ENCODE measurements at regions not wholly inside any gene's neighbourhood (a gene's known extent, or its start where the extent isn't known, plus 50 kb on each side); places are given as distances from the start of the nearest gene placed in this dataset.

DNA sequence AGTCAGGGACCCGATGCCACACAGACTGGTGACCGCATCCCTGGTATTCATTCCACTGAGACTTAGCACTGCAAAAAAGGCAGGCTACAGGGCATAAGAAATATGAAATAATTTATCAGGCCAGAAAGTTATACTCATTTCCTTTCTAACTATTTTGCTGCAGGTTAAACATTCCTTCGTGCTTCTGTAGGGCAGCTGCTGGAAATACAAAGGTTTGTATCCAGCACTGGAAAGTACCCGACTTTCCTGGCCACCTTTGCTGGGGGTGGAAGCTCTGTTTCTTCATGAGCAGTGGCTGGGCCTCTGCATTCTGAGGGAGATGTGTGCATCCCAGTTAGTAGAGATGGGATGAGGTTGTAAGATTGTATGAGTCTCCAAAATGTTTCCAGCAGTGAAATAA, 478.6 kb upstream of the WWC1 start:
- no peak for DNase-seq

DNA sequence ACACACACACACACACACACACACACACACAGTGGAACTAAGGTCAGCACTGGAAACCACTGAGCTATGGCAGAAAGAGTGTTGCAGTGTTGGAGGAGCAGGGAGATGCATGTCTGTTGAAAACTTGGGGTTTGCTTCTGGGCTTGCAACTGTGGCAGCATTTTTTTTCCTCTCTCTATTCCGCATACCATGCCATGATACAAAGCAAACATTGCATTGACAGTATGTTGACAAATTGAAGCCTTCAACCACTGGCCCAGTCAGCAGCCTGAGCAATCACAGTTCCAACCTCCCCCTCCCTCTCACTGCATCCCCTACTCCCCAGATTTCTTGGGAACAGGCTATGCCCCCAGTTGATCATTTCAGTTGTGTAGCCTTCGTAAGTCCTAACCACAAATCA, 478.1 kb upstream of the WWC1 start:
- DNase-seq, result no peak

DNA sequence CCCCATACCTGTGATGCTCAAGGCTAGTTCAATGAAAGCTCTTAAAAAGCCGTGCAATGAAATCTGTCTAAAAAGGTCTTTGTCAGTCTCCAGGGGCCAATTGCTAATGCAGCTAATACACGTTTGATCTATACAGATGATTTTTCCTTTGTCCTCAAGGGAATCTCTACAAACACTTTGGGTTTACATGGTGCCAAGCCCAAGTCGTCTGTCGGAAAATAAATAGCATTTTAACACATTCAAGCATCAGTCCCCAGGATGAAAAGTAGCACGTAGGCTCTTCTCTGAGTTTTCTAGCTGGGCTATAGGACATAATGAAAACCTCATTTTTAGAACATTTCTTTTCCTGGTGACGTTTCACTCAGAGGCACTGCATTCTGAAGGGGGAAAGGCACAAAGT, 477.4 kb upstream of the WWC1 start:
- DNase-seq, result no peak

DNA sequence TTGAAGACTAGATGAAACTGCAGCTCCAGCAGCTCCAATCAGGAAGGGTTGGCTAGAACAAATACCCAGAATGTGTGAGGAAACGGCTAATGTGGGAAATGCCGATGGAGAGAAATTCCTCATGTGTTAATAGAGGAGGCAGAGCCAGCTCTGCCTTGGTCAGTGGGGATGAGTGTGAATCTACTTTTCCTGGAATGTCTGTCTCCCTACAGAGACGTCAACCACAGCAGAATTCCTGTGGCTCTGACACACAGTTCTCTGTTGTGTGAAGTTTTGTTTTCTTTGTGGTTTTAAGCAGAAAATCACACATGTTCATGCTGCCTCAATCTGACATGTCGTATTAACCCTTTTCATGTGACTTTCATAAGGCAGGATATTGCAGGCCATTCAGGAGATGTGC, 476.6 kb upstream of the WWC1 start:
- DNase-seq, result no peak

DNA sequence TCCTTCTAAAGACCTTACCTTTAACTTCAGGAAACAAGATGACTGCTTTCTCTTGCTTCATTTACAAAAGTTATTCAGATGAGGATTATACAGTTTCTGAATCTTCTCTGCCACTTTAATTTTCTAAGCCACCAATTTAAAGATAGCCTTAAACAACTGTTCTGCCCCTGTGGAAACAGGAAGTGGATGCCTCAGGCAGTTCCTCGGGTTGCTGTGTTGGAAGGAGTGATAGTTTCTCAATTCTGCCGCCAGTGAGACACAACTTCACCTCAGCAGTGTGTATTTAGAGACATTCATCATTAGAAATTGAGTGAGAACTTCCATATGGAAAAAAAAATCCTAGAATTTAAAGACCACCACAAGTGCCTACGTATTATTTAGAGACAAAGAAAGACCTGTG, 475.1 kb upstream of the WWC1 start:
- no peak for DNase-seq

DNA sequence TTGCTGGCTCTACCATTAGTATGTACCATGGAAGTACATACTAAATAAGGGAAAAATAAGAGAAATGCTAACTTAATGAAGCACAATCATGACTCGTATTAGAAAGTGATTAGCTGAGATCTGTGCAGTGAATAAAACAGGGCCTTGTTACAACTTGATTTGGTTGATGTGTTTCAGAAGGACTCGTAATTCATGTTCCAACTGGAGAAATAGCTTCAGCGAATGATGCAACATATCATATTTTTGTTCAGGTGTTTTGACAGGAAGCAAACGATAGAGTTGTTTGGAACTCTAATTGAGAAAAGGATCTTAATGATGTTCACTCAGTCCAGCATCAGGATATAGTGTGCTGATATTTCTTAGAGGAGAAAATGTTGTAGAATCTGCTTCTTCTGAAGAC, 474.6 kb upstream of the WWC1 start:
- no peak for DNase-seq

DNA sequence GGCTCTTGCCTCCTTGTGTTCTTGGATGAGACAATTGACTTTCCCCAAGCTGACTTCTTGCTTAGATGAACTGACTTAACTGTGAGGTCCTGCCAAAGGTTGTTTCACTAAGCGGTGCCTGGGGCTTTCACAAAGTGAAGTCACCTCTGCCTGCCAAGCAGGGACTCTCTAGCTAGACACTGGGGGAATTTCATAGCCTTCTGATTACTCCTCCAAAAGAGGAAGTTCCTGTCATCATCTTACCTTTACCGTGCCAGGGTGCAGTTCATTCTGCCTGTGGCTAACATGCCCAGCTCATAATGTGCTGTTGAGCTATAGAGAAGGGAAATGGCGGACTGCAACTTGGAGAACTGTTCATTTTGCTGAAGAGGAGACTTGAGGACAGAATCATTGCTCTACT, 472.0 kb upstream of the WWC1 start:
- DNase-seq, result no peak

DNA sequence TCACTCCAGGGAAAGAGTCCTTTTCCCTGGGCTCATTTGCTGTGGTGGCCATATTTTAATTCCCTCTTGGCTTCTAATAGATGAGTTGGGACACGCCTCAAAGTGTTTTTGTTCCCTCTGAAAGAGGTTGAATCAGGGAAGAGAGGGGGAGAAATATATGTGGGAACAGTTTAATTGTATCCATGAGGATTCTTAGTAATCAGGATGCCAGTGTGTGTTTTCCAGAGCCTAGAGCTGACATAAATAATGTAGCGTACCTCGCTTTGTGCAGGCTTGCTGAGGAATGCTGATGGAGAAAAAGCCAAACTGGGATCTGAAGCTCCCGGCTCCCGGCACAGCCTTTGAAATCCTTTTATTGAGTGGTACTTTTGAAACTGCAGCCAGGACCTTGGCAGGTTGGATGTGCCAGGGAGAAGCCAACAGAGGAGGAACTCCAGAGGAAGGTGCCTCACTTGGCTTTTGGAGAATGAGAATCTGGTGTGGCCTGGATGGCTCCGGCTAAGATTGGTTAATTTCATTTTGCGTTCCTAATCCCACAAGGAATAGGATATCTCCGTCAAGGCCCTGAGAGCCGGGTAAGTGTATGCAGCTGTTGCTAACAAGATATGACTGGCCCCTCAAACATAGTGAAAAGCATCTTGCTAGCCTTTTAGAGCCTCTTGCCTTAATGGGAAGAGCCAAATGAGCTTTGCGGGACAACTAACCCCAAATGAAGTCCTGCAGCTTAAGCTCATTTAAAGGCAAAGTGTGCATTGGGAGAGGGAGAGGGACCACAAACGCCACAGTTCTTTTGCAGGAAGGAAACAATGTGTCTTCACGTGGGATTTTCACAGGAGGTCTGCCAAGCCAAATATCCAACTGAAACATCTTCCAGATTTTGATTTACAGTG, 471.1 kb upstream of the WWC1 start:
- DNase-seq, result no peak

DNA sequence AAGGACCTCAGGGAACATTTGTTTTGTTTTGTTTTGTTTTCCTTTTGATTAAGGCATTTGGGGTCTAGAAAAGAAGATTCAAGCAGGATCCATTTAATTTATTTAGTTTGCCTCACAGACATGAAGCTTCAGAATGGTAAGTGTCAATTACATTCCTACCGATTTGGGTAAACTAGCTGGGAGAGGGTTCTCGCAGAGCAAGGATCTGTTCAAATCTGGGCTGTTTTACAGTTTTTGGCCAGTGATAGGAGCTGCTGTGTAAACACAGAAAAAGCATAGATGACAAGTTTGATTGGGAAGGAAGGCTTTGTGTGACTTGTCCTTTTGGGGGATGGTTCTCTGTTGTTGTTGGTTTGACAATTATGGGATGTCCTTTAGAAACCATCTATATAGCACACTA, 470.3 kb upstream of the WWC1 start:
- no peak for DNase-seq

DNA sequence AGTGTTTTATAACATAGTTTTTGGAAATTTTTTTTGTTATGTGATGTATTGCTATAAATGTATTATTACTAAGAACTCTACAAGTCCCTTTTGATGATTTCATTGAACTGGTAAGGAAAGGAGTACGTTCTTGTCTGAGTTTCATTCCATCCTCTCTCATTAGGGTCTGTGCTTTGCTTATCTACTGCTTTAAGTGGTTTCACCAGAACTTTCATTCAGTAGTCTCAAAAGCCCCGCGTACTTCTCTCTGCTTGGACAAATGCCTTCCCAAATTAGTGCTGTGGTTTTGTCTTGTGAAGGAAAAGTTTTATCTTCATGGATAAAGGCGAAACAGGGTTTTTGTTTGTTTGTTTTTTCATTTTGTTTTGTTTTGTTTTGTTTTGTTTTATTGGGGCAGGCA, 469.8 kb upstream of the WWC1 start:
- DNase-seq, result no peak

DNA sequence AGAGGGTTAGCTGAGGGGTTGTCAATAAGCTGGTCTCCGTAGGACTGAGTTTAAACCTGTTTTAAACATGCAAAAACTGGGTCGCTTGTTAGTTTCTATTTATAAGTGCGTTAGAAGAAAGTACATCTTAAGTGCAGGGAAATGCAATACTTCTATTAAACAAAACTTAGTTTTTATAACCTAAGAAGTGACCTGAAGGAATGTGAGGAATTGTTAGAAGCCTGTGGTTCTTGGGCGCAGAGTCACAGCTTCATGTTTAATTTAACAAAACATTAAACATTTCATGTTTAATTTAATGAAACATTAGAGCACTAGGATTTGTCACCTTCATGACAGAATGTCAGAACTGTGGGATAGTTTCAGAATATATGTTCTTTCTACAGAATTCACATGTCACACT, 469.2 kb upstream of the WWC1 start:
- no peak for DNase-seq

DNA sequence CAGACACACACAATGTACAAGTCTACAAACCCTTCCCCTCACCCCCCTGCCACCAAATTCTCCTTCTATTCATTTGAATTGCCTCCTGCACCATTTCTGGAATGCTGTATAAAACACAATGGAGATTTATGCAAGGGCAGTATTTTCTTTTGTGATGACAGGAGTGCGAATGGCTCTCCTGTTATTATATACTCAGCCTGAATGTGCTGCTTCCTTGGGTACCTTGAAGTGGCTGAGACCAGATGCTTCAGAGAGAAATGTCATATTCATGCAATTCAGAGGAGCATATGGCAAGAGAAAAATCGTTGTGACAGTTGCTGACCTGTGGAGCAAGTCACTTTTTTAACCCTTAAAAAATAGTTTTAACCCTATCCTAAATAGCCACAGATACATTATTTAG, 468.0 kb upstream of the WWC1 start:
- DNase-seq, result no peak

DNA sequence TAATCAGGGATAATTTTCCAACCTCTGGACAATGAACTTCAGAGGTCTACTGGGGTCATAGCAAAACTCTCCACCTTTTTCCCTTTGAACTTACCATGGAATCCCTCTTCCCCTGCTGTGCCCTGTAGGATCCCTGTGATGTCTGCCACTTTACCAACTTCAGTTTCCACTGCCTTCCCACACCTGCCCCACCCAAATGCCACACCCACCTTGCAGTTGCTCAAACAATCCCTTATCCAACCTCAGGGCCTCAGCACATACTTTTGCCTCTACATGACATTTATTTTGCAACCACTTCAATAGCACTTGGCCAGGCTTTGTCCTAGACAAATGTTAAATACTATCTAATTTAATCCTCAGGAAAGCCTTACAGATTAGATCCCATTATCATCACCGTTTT, 463.7 kb upstream of the WWC1 start:
- no peak for DNase-seq

DNA sequence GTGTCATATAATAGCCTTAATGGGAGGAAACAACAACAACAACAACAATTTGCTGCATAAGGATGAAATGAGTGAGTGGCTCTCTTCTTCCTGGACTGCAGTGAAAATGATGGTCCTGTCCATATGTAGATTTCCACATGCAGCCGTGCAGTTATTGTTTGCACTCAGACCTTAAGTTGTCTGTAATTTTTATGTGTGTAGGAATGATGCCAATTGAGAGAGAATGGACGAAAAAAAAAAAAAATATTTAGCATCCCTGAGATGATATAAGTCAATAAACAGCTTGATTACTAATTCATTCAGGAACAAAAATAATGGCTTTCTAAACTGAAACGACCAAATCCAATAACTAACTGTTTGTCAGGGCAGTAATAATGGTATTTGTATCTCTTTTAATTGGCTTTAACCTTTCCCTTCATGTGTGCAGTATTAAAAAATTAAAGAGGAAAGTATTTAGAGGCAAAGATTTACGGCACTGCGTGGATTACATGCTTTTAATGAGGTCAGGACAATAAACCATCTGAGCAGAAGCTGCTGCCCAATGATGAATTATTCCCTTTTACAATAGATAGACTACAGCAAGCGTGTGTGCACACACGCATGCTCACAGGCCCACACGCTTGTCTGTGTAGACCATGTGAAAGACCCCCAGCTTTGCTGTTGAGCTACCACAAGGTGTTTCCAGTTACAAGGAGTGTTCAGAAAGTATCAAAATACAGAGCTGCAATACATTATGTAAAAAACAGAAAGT, 459.5 kb upstream of the WWC1 start:
- no peak for DNase-seq

DNA sequence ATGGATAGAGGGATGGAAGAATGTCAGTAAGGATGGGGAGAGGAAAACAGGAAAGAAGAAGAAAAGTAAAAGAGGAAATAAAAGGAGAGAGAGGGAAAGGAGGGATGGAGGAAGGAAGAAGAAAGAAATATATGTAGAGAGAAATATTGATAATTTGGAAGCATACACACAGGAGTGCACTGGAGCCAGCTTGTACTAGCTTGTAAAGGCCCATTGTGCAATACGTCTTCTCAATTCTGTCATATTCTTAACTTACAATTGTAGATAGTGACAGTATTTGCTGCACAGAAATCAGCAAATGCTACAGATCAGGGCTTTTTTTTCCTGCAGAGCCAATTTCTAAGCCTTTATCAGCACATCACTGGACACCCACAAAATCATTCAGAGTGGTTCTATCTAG, 458.8 kb upstream of the WWC1 start:
- DNase-seq, result no peak

DNA sequence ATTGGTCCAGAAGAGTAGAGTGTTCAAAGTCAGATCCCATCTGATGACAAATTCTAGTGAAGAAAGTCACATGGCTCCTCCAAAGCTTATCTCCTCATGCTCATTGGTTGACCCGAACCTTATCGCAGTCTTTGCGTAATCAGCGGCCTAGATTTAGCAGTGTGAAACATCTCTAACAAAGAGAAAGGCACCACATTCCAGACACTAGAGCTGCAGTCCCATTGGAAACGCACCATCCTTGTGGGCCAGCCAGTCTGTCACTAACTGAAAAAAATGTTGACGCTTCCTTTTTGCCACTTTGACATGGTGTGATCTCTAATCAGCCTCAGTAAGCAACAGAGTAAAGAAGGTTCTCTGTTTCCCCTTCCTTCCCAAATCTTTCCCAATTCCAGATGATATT, 458.0 kb upstream of the WWC1 start:
- no peak for DNase-seq

DNA sequence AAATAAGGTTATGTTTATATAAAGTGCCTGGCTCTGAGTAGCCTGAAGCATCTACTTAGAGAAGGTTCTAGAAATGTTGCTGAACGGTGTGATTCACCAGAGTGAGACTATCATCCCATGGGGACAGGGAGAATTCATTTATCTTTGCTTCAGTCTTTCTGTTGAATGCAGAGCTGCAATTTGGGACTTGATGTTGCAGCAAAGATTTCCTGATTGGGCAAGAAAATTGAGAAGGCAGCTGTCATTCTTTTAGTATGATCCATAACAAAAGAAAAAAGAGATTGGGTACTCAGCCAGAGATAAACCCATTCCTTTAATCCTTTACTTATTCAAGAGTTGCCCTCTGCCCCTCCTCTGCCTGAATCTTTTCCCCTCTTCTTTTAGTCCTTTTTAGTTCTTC, 456.3 kb upstream of the WWC1 start:
- DNase-seq, result no peak

DNA sequence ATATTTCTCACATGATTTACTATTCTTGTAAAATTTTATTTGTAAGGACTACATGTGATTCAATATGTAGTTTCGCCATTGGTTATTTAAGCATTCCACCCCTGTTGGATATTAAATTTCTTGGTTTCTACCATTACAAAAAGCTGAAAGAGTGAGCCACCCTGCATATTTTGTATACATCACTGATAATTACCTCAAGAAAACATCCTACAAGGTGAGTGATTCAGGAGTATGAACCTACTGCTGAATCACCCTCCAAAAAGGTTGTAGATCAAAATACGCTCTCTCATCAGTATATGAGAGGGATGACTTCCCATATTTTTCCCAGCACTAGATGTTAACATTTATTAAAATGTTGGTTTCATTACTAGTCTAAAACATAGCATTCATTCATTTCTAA, 454.3 kb upstream of the WWC1 start:
- DNase-seq, result no peak

DNA sequence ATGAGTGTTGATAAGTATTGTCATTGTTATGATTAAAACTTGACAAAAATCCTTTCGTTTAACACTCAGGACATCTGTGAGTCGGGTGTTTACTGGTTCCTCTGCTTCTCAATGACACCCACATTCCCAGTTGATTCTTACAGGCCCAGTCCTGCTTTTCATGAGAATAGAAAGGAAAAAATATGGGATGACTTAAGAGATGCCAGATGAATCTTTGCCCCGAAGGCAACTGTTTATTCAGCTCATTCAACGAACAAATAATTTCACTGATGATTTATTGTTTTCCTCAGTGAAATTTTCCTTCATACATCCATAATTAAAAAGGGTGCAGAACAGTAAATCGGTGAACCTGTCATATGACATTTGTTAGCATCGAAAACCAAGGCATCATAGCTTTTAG, 452.4 kb upstream of the WWC1 start:
- no peak for DNase-seq

DNA sequence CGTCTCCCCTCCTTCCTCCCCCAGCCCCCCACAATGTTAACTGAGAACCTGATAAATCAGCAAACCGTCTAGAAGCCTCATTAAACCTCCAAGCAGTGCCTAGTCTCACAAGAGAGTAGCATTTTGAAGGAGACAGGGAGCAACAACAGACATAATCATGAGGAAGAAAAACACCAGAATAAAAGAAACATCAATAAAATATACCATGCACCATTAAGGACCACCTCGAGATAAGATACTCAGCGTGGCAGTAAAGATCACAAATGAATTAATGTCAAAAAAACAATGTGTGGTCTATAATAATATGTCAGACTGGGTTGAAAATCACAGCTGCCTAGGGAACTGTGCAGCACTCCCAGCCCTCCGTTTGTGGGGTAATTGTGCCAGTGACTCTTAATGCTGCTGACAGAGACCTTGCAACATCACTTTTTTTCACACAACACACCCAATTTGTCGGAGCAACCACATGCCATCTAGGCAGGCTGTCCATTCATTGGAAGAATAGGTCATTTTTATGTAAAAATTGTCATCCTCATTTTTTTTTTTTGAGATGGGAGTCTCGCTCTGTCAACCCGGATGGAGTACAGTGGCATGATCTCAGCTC, 450.8 kb upstream of the WWC1 start:
- DNase-seq, result no peak

DNA sequence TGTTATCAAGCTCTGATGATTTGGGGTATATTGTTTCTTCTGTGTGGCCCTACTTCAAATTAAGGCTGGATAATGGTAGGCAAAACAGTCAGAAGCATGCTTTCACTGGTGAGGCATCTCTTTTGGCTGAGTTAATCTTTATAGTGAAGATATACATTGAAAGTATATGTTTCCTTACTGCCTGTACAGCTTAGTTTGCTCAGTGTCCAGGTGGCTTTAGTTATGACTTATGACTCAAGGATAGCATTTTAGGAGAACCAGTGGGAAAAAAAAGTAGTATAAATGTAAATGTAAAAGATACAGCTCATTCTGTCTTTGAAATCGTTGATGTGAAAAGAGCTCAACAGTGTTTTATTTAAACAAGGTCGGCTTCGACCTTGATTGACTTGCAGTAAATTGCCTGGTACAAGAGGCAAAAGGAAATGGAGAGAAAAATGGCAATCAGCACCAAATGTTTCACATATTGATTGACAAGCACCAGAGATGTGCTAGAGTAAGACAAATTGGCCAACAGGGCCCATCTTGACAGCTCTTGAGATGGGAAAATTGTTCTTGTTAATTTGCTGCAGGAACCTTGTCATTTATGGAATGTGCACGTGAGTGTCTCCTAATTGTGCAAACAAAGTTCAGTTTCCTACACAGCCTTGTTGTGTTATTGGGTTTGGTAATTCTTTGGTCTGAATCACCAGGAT, 447.4 kb upstream of the WWC1 start:
- DNase-seq, result no peak

DNA sequence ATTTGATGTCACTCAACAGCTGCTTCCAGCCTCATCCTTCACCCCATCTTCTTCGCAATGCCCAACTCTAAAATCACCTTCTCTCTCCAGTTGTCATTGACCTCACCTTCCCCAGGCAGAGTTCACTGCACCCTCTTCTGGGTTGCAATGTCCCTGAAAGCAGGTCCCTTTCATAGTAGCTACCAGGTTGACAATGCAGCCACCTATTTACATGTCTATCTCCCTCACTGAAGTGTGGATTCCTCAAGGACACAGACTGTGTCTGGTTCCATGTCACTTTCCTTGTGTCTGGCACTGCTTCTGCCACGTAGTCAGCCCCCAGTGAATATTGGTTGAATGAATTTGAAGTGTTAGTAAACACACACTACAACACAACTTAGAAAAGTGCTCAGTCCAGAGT, 445.5 kb upstream of the WWC1 start:
- DNase-seq, result no peak

DNA sequence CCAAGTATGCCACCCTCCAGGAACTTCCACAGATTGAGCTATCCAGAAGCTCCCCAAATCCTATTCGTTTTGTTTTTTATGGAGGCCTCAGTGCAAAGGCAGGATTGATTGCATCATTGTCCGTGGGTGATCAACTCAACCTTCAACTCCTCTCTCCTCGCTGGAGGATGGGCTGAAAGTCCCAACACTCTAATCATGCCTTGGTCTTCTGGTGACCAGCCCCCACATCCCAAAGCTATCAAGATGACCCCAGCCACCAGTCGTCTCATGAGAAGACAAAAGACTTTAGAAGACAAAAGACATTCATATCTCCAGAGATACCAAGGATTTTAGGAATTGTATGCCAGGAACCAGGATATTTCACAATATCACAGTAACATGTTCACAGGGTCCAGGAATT, 441.6 kb upstream of the WWC1 start:
- no peak for DNase-seq

Measured in T-helper 2 cell (primary cell).